ENCODE measurements at regions not wholly inside any gene's neighbourhood (a gene's known extent, or its start where the extent isn't known, plus 50 kb on each side); places are given as distances from the start of the nearest gene placed in this dataset.

- Histone ChIP-seq H3K9me3 (ENCODE audit: control insufficient read depth, insufficient read depth, low read depth, low read length) (no peaks in the 10 kb centered on the region), H3K4me2 (ENCODE audit: extremely low read depth, insufficient read depth, low read length) (no peak overlapping the region), H3K4me1 (ENCODE audit: control insufficient read depth, extremely low read depth, insufficient read depth, low read length) (no peaks in the 10 kb centered on the region), H3K27me3 (ENCODE audit: control insufficient read depth, insufficient read depth, low read length) (no peaks in the 10 kb centered on the region), H3K79me2 (ENCODE audit: control insufficient read depth, insufficient read depth, low read length) (no peaks in the 10 kb centered on the region), H3K27ac (ENCODE audit: insufficient read depth, low read length) (no peak overlapping the region), H4K20me1 (ENCODE audit: control insufficient read depth, extremely low read depth, insufficient read depth, low read length) (no peaks in the 10 kb centered on the region), H3K4me3 (replicated peaks in 1 of 4; ENCODE audit: control extremely low read depth in 1 of 4, insufficient read depth in 1 of 4, low read depth in 3 of 4, low read length in 4 of 4) (no peak overlapping the region), H3K9ac (ENCODE audit: insufficient read depth, low read length) (no peak overlapping the region), H3K36me3 (ENCODE audit: control insufficient read depth, insufficient read depth, low read length) (no peaks in the 10 kb centered on the region), H2AFZ (ENCODE audit: low read length) (no peak overlapping the region)
- no peak for DNase-seq (ENCODE audit: low read depth in 2 of 2)
- TF ChIP-seq EZH2 (IDR thresholded peaks at IDR 0.05; ENCODE audit: low read length, missing control alignments): no peak
- TF ChIP-seq, protein P1, sequence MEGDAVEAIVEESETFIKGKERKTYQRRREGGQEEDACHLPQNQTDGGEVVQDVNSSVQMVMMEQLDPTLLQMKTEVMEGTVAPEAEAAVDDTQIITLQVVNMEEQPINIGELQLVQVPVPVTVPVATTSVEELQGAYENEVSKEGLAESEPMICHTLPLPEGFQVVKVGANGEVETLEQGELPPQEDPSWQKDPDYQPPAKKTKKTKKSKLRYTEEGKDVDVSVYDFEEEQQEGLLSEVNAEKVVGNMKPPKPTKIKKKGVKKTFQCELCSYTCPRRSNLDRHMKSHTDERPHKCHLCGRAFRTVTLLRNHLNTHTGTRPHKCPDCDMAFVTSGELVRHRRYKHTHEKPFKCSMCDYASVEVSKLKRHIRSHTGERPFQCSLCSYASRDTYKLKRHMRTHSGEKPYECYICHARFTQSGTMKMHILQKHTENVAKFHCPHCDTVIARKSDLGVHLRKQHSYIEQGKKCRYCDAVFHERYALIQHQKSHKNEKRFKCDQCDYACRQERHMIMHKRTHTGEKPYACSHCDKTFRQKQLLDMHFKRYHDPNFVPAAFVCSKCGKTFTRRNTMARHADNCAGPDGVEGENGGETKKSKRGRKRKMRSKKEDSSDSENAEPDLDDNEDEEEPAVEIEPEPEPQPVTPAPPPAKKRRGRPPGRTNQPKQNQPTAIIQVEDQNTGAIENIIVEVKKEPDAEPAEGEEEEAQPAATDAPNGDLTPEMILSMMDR (conservative IDR thresholded peaks at IDR 0.05 in 1 of 2, IDR thresholded peaks at IDR 0.05 in 1 of 2; ENCODE audit: low read depth in 1 of 2, low read length in 2 of 2): no peak
Observed at GRCh38 chr11:30753994-30754393, 167.8 kb upstream of the MPPED2 start.

- Histone ChIP-seq H3K79me2 (ENCODE audit: control insufficient read depth, insufficient read depth, low read length) (no peaks in the 10 kb centered on the region), H3K9me3 (ENCODE audit: control insufficient read depth, insufficient read depth, low read depth, low read length) (no peaks in the 10 kb centered on the region), H2AFZ (ENCODE audit: low read length) (no peak overlapping the region), H3K4me2 (ENCODE audit: extremely low read depth, insufficient read depth, low read length) (no peak overlapping the region), H3K4me1 (ENCODE audit: control insufficient read depth, extremely low read depth, insufficient read depth, low read length) (no peaks in the 10 kb centered on the region), H3K9ac (ENCODE audit: insufficient read depth, low read length) (no peak overlapping the region), H3K27me3 (ENCODE audit: control insufficient read depth, insufficient read depth, low read length) (no peaks in the 10 kb centered on the region), H3K4me3 (replicated peaks in 1 of 4; ENCODE audit: control extremely low read depth in 1 of 4, insufficient read depth in 1 of 4, low read depth in 3 of 4, low read length in 4 of 4) (no peak overlapping the region), H3K27ac (ENCODE audit: insufficient read depth, low read length) (no peak overlapping the region), H4K20me1 (ENCODE audit: control insufficient read depth, extremely low read depth, insufficient read depth, low read length) (no peaks in the 10 kb centered on the region), H3K36me3 (ENCODE audit: control insufficient read depth, insufficient read depth, low read length) (no peaks in the 10 kb centered on the region)
- no peak for DNase-seq (ENCODE audit: low read depth in 2 of 2)
- no peak for TF ChIP-seq EZH2 (IDR thresholded peaks at IDR 0.05; ENCODE audit: low read length, missing control alignments)
Observed at GRCh38 chr11:30753504-30753903, 167.4 kb upstream of the MPPED2 start.

- Histone ChIP-seq H3K79me2 (ENCODE audit: control insufficient read depth, insufficient read depth, low read length) (no peaks in the 10 kb centered on the region), H2AFZ (ENCODE audit: low read length) (no peak overlapping the region), H3K9ac (ENCODE audit: insufficient read depth, low read length) (no peak overlapping the region), H4K20me1 (ENCODE audit: control insufficient read depth, extremely low read depth, insufficient read depth, low read length) (no peaks in the 10 kb centered on the region), H3K4me2 (ENCODE audit: extremely low read depth, insufficient read depth, low read length) (no peak overlapping the region), H3K27ac (ENCODE audit: insufficient read depth, low read length) (no peak overlapping the region), H3K36me3 (ENCODE audit: control insufficient read depth, insufficient read depth, low read length) (no peaks in the 10 kb centered on the region), H3K4me1 (ENCODE audit: control insufficient read depth, extremely low read depth, insufficient read depth, low read length) (no peaks in the 10 kb centered on the region), H3K27me3 (ENCODE audit: control insufficient read depth, insufficient read depth, low read length) (no peaks in the 10 kb centered on the region), H3K9me3 (ENCODE audit: control insufficient read depth, insufficient read depth, low read depth, low read length) (no peaks in the 10 kb centered on the region), H3K4me3 (replicated peaks in 1 of 4; ENCODE audit: control extremely low read depth in 1 of 4, insufficient read depth in 1 of 4, low read depth in 3 of 4, low read length in 4 of 4) (no peak overlapping the region)
- TF ChIP-seq, protein P1 (conservative IDR thresholded peaks at IDR 0.05 in 1 of 2, IDR thresholded peaks at IDR 0.05 in 1 of 2; ENCODE audit: low read depth in 1 of 2, low read length in 2 of 2): no peak
- TF ChIP-seq EZH2 (IDR thresholded peaks at IDR 0.05; ENCODE audit: low read length, missing control alignments): no peak
- DNase-seq (ENCODE audit: low read depth in 2 of 2): no peak
Observed at GRCh38 chr11:30749268-30749667, 163.1 kb upstream of the MPPED2 start.

Measured in fibroblast of lung (primary cell).